ENCODE measurements at regions not wholly inside any gene's neighbourhood (a gene's known extent, or its start where the extent isn't known, plus 50 kb on each side); places are given as distances from the start of the nearest gene placed in this dataset.

DNA sequence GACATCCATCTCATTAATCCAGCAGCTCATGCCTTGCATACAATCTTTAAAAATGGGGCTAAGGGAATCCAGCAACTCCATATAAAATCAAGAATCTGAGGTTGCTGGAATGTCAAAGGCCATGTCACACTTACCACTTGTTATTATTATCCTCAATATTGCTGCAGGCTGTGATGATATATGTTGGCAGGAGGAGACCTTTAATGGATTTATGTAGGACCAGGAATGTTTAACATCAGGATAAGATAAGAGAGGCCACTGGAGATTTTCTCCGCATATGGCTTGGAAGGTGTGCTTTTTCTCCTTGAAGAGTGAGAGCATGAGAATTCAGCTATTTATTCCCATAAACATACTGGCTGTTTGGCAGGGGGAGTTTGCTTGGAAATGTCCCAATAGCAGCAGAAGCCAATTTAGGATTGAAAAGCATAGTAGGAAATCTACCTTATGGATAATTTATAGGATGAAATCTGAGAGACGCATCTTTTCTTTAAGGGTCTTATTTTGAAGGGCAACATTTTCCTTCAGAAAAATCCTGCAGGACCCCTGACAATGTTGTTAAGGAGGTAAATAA, 481.4 kb downstream of the AGTPBP1 start:
- no peak for TF ChIP-seq ZFX (IDR thresholded peaks at IDR 0.05)
- no peak overlapping the region for H3K27ac ChIP-seq

DNA sequence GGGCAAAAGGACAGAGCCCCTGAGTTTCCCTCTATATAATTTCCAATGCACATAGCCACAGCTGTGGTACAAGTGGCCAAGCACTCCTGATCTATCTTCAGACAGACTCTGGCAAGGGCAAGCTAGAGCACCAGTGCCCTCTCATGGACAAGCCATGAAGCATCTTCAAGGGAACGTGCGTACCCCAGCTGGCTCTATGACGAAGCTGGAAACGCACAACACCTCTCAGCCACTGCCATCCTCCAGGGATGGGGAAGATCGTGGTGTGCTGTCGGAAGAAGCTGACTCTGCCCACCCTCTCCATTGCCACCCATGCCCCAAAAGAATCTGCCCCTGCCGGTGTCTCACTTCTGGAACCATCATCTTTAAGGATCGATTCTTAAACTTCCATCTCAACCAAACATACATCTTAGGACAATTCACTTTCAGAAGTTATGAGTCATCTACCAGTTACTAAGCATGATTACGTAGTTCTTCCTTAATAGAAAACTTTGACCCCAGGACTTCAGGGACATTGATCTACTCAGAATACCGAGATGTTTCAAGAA, 482.9 kb downstream of the AGTPBP1 start:
- no peak for TF ChIP-seq ZFX (IDR thresholded peaks at IDR 0.05)
- TF ChIP-seq, protein P1, sequence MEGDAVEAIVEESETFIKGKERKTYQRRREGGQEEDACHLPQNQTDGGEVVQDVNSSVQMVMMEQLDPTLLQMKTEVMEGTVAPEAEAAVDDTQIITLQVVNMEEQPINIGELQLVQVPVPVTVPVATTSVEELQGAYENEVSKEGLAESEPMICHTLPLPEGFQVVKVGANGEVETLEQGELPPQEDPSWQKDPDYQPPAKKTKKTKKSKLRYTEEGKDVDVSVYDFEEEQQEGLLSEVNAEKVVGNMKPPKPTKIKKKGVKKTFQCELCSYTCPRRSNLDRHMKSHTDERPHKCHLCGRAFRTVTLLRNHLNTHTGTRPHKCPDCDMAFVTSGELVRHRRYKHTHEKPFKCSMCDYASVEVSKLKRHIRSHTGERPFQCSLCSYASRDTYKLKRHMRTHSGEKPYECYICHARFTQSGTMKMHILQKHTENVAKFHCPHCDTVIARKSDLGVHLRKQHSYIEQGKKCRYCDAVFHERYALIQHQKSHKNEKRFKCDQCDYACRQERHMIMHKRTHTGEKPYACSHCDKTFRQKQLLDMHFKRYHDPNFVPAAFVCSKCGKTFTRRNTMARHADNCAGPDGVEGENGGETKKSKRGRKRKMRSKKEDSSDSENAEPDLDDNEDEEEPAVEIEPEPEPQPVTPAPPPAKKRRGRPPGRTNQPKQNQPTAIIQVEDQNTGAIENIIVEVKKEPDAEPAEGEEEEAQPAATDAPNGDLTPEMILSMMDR (conservative IDR thresholded peaks at IDR 0.05), result peak; percentile 90
- no peak overlapping the region for H3K27ac ChIP-seq

DNA sequence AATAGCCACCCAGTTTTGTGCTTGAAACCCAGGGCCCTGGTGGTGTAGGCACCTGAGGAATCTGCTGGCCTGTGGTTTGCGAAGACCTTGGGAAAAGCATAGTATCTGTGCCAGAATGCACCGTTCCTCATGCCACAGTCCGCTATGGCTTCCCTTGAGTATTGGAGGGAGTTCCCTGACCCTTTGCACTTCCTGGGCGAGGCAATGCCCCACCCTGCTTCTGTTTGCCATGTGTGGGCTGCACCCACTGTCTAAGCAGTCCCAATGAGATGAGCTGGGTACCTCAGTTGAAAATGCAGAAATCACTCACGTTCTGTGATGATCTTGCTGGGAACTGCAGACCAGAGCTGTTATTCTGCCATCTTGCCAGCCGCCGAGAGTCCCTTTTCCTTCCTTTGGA, 483.5 kb downstream of the AGTPBP1 start:
- no peak overlapping the region for H3K27ac ChIP-seq
- no peak for TF ChIP-seq ZFX (IDR thresholded peaks at IDR 0.05)
- TF ChIP-seq, protein P1 (conservative IDR thresholded peaks at IDR 0.05), result no peak

GRCh38 chr9:85249313-85249621, 492.5 kb downstream of the AGTPBP1 start:
- TF ChIP-seq, protein P1 (conservative IDR thresholded peaks at IDR 0.05), result no peak
- no peak for TF ChIP-seq ZFX (IDR thresholded peaks at IDR 0.05)
- peak overlapping the region; percentile 15 for H3K27ac ChIP-seq

DNA sequence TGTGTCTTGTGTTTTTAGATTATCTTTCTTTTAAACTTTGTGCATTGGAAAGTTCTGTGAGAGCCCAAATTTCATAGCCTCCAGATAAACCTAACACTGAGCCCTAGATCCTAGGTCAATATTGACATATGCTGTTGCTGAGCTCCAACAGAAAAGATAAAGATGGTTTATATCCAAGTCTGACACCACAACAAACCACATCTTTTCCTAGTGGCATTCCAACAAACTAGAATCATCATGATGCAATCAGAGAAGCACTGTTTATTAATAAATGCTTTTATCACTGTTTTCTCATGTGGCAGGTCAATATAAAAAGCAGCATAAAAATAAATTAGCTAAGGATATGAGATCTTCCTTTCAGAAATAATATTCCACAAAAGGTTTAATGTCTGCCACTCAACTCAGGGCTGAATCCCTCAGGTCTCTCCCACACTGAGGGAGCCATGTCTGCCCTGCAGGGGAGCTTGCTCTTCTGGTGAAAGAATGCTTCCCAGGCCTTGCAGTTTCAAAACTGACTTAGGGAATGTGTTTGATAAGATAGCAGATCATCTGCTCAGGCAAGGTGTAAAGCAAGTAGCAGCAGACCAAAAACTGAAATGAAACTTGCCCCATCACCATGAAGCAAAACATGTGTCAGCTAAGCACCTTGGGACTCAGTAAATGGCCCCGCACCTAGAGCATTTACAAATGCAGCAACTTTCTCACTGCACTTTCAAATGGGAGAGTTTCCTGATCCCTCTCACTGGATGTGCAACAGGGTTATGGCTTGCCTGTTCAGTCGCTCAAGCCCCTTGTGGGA, 493.0 kb downstream of the AGTPBP1 start:
- TF ChIP-seq, protein P1 (conservative IDR thresholded peaks at IDR 0.05), result no peak
- TF ChIP-seq ZFX (IDR thresholded peaks at IDR 0.05), result no peak
- H3K27ac ChIP-seq, result peak overlapping the region; percentile 15

- TF ChIP-seq ZFX (IDR thresholded peaks at IDR 0.05), result no peak
- TF ChIP-seq, protein P1 (conservative IDR thresholded peaks at IDR 0.05), result no peak
- H3K27ac ChIP-seq, result no peak overlapping the region
Observed at GRCh38 chr9:85246541-85246940, 495.2 kb downstream of the AGTPBP1 start.

GRCh38 chr9:85244856-85245255, 496.9 kb downstream of the AGTPBP1 start:
- TF ChIP-seq, protein P1 (conservative IDR thresholded peaks at IDR 0.05), result no peak
- TF ChIP-seq ZFX (IDR thresholded peaks at IDR 0.05), result no peak
- H3K27ac ChIP-seq, result no peak overlapping the region
